Effector memory CD8-positive, alpha-beta T cell (primary cell): ENCODE measurements at regions not wholly inside any gene's neighbourhood (a gene's known extent, or its start where the extent isn't known, plus 50 kb on each side); places are given as distances from the start of the nearest gene placed in this dataset.
"Not testable (repeated sequence)": the region's sequence is repeated elsewhere in the genome, so short reads cannot be mapped to it uniquely, and the experiment has no call there.

Source experiments
- ATAC-seq: fragments of 150-1000 bp; cut with Tn5 transposase; replicated peaks from 2 replicates; pipeline ENCODE4 v1.10.0; 2021; ENCODE audit warnings: mild to moderate bottlenecking, moderate library complexity
- DNase-seq, 3 experiments: peaks; one replicate each; pipeline ENCODE4 v3.0.0; 2021
- H3K27ac Mint-ChIP-seq, 2 donors: one replicate each; pipeline ENCODE4 v1.8.0; 2022; ENCODE audit warnings: mild to moderate bottlenecking in 2 of 2, mixed read lengths in 2 of 2, moderate library complexity in 2 of 2
- H3K27me3 Mint-ChIP-seq, 2 donors: one replicate each; pipeline ENCODE4 v1.8.0; 2022; ENCODE audit warnings: mixed read lengths in 2 of 2
- H3K36me3 Mint-ChIP-seq: one replicate; pipeline ENCODE4 v1.8.0; 2022; ENCODE audit warnings: mild to moderate bottlenecking, moderate library complexity, mixed read lengths; ENCODE audit not compliant: insufficient read depth
- H3K4me1 Mint-ChIP-seq, 2 donors: one replicate each; pipeline ENCODE4 v1.8.0; 2022; ENCODE audit warnings: low read depth in 2 of 2, mixed read lengths in 2 of 2
- H3K4me3 Mint-ChIP-seq, 2 donors: one replicate each; pipeline ENCODE4 v1.8.0; 2022; ENCODE audit warnings: mild to moderate bottlenecking in 2 of 2, mixed read lengths in 2 of 2, moderate library complexity in 2 of 2
- H3K9me3 Mint-ChIP-seq, 2 donors: one replicate each; pipeline ENCODE4 v1.8.0; 2022; ENCODE audit warnings: mixed read lengths in 2 of 2

- Mint-ChIP-seq H3K36me3 (no peaks in the 10 kb centered on the region), H3K9me3 (peaks cover 0 to 8% of the 10 kb centered on the region in 2 donors), H3K27me3 (no peaks in the 10 kb centered on the region), H3K4me1 (no peaks in the 10 kb centered on the region), H3K27ac (no peak overlapping the region), H3K4me3 (no peak overlapping the region)
- no peak for ATAC-seq
- DNase-seq, result no peak
Observed at GRCh38 chr17:22278302-22279275, 586.3 kb downstream of the KCNJ18 start.

DNA sequence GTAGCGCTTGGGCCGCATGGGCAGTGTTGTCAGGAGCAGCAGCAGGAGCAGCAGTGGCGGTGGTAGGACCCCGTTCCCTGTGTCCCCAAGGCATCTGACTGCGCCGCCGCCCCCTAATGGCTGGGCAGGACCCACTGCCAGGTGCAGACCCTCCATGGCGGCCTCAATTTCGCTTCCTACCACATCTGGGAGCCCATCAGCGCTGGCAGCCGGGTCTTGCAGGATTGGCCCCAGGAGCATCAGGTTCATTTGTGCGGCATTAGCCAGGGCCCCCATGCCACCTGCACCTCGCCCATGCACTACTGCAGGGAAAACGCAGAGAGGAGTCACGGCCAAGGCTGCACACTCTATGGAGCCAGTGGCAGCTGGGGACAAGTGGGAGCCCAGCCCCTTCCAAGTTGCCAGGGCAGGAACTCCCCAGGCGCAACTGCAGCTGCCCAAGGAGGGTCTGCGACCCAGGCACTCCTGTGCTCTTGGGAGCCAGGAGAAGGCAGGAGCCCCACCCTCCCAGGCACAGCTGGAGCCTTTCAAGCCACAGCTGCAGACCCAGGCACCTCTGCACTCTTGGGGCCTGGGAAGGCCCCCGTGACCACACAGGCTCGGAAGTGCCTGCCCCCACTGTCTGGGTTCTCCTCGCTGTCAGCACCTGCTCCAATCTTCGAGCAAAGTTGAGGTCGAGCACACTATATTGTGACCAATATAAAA lies 594.2 kb downstream of the KCNJ18 start:
- ATAC-seq, result no peak
- Mint-ChIP-seq H3K4me3 (no peak overlapping the region), H3K9me3 (peaks cover 0 to 1% of the 10 kb centered on the region in 2 donors), H3K4me1 (no peaks in the 10 kb centered on the region), H3K27me3 (no peaks in the 10 kb centered on the region), H3K36me3 (no peaks in the 10 kb centered on the region), H3K27ac (no peak overlapping the region)
- no peak for DNase-seq

DNA sequence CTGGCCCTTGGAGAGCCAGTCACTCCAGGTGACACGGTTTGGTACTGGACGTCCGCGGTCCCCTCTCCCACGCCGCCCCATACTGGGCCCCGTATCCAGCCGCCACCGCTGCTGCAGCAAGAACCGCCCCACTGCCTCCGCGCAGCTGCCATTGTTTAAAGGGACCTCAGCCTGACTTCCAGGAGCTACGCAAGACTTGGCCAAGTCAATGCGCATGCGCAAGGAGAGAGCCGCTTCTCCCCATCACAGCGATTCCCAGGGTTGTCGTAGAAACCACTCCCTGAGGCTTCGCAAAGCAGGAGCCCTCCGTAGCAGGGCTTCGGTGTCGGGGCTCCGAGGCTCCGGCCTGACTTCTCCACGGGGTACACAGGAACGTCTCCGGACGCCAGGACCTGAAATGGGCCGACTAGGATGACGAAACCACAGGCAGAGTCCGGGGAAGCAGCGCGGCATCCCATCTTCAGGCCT lies 606.2 kb downstream of the KCNJ18 start:
- H3K27ac Mint-ChIP-seq, ATAC-seq, H3K4me3 Mint-ChIP-seq, DNase-seq, H3K36me3 Mint-ChIP-seq, H3K4me1 Mint-ChIP-seq, H3K27me3 Mint-ChIP-seq: not testable (repeated sequence)
- H3K9me3 Mint-ChIP-seq, result peaks cover 8 to 23% of the 10 kb centered on the region in 2 donors

GRCh38 chr17:22300177-22300576 lies 607.9 kb downstream of the KCNJ18 start:
- Mint-ChIP-seq H3K27me3 (no peaks in the 10 kb centered on the region), H3K4me3 (no peak overlapping the region), H3K4me1 (no peaks in the 10 kb centered on the region), H3K9me3 (peaks cover 6 to 23% of the 10 kb centered on the region in 2 donors), H3K27ac (no peak overlapping the region), H3K36me3 (peaks cover 6% of the 10 kb centered on the region)
- ATAC-seq (no peak), DNase-seq (no peak)

- DNase-seq (no peak), ATAC-seq (no peak)
- peaks cover 6% of the 10 kb centered on the region for H3K36me3 Mint-ChIP-seq
- H3K27me3 Mint-ChIP-seq, result no peaks in the 10 kb centered on the region
- no peak overlapping the region for H3K4me3 Mint-ChIP-seq
- peaks cover 8 to 29% of the 10 kb centered on the region in 2 donors for H3K9me3 Mint-ChIP-seq
- no peaks in the 10 kb centered on the region for H3K4me1 Mint-ChIP-seq
- H3K27ac Mint-ChIP-seq, result no peak overlapping the region
Observed at GRCh38 chr17:22300731-22301352, 608.5 kb downstream of the KCNJ18 start.

DNA sequence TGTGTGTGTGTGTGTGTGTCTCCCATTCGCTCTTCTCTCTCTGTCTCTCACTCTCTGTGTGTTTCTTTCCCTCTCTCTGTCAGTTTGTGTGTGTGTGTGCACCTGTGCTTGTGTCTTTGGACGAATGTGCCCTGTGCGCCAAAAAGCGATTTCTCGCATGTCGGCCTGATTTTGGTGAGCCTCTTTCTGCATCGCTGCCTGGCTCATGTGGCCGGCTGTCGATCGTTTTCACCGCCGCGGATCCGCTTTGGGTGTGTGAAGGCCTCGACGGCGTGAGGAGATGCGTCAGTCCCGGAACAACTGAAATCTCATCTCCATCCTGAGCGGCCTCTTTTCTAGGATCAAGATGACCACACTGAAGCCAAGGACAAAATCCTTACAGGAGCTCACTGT lies 609.0 kb downstream of the KCNJ18 start:
- no peak for ATAC-seq
- H3K9me3 Mint-ChIP-seq, result peaks cover 8 to 30% of the 10 kb centered on the region in 2 donors

DNA sequence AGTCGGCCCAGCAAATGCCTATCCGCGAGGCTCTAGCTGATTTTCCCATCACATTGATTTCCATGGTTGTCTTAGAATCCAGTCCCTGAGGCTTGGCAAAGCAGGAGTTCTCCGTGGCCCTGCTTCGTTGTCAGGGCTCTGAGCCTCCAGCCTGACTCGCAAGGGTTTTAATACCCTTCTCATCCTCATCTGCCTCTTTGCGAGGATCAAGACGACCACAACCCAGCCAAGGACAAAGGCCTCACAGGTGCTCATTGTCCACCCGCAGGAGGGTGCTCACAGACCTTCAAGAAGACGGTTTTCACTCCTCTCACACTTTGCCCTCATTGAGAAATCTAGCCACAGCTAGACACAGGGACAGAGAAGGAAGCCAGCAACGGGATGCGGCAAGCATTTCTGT lies 610.8 kb downstream of the KCNJ18 start:
- Mint-ChIP-seq H3K27me3 (no peaks in the 10 kb centered on the region), H3K36me3 (peaks cover 6% of the 10 kb centered on the region), H3K9me3 (peaks cover 9 to 30% of the 10 kb centered on the region in 2 donors)

More for the DNA sequence above, 609.0 kb downstream of the KCNJ18 start:
- H3K4me3 Mint-ChIP-seq, result no peak overlapping the region
- no peak for DNase-seq
- no peak overlapping the region for H3K27ac Mint-ChIP-seq
- H3K27me3 Mint-ChIP-seq, result no peaks in the 10 kb centered on the region
- H3K36me3 Mint-ChIP-seq, result peaks cover 6% of the 10 kb centered on the region
- H3K4me1 Mint-ChIP-seq, result no peaks in the 10 kb centered on the region

GRCh38 chr17:22303865-22304264 lies 611.5 kb downstream of the KCNJ18 start:
- no peak for ATAC-seq
- H3K36me3 Mint-ChIP-seq, result peaks cover 6% of the 10 kb centered on the region
- no peak overlapping the region for H3K4me3 Mint-ChIP-seq

More for the DNA sequence above, 610.8 kb downstream of the KCNJ18 start:
- Mint-ChIP-seq H3K4me3 (no peak overlapping the region), H3K4me1 (no peaks in the 10 kb centered on the region), H3K27ac (no peak overlapping the region)
- DNase-seq, result no peak
- ATAC-seq, result no peak

GRCh38 chr17:22304667-22305303 lies 612.5 kb downstream of the KCNJ18 start:
- ATAC-seq (no peak), DNase-seq (no peak)
- Mint-ChIP-seq H3K9me3 (peaks cover 7 to 24% of the 10 kb centered on the region in 2 donors), H3K36me3 (peaks cover 6% of the 10 kb centered on the region), H3K27me3 (no peaks in the 10 kb centered on the region), H3K4me1 (no peaks in the 10 kb centered on the region), H3K4me3 (no peak overlapping the region), H3K27ac (no peak overlapping the region)

More at GRCh38 chr17:22303865-22304264, 611.5 kb downstream of the KCNJ18 start:
- Mint-ChIP-seq H3K27ac (no peak overlapping the region), H3K27me3 (no peaks in the 10 kb centered on the region), H3K9me3 (peaks cover 9 to 29% of the 10 kb centered on the region in 2 donors), H3K4me1 (no peaks in the 10 kb centered on the region)
- no peak for DNase-seq

- peaks cover 9 to 31% of the 10 kb centered on the region in 2 donors for H3K9me3 Mint-ChIP-seq
- H3K4me1 Mint-ChIP-seq, result no peaks in the 10 kb centered on the region
- no peak overlapping the region for H3K4me3 Mint-ChIP-seq
- no peaks in the 10 kb centered on the region for H3K27me3 Mint-ChIP-seq
- DNase-seq, result no peak
- peaks cover 3% of the 10 kb centered on the region for H3K36me3 Mint-ChIP-seq
- no peak overlapping the region for H3K27ac Mint-ChIP-seq
- ATAC-seq, result no peak
Observed at GRCh38 chr17:22305356-22306071, 613.2 kb downstream of the KCNJ18 start.

DNA sequence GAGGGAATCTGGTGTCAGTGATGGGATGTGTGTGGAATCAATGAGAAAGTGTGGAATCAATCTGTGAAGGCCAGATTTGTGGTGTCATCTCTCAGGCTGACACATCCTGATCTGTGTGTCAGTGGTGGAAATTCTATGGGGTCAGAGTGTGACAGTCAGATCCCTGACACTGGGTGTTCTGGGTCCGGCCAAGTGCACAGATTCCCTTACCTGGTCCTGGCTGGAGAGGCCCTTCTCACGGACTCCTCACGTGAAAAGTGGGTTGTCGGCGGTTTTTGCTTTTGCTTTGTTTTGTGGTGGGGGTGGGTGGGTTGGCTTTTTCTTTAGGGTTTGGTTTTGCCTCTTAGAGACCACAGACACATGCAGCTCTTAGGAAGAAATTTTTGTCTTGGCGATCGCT lies 618.0 kb downstream of the KCNJ18 start:
- DNase-seq, H3K27me3 Mint-ChIP-seq, H3K27ac Mint-ChIP-seq, ATAC-seq, H3K36me3 Mint-ChIP-seq, H3K4me1 Mint-ChIP-seq, H3K4me3 Mint-ChIP-seq: not testable (repeated sequence)
- peaks cover 12 to 19% of the 10 kb centered on the region in 2 donors for H3K9me3 Mint-ChIP-seq
